ENCODE measurements at regions not wholly inside any gene's neighbourhood (a gene's known extent, or its start where the extent isn't known, plus 50 kb on each side); places are given as distances from the start of the nearest gene placed in this dataset.
"Not testable (repeated sequence)": the region's sequence is repeated elsewhere in the genome, so short reads cannot be mapped to it uniquely, and the experiment has no call there.

DNA sequence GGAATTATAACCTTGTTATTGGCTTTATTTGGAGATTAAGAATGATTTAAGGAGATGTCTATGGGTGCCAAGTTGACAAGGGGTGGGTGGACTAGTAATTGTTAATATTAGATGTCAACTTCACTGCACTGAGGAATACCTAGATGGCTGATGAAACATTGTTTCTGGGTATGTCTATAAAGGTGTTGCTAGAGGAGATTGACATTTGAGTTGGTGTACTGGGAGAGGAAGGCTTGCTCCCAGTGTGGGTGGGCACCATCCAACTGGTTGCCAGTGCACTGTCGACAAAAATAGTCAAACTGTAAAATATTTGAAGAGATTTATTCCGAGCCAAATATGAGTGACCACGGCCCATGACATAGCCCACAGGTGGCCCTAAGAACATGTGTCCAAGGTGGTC, 378.8 kb downstream of the NDFIP2 start:
- no peak for DNase-seq

DNA sequence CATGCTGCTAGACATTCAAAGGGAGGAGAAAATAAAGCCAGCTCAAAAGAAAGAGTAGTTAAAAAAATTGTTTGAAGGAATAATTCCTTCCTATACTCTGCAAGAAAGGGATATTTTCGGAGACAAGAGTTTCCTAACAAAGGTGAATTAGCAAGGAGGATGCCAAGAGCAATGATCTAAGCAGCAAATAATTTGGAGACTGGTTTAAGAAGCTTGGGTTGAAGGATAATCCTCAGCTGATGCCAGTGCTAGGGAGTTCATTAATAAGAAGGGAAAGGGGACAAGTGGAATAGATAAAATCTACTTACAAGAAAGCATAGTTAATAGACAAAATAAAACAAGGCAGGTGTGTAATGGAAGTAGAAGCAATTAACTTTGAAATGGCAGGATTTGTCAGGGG, 372.3 kb downstream of the NDFIP2 start:
- no peak for DNase-seq

DNA sequence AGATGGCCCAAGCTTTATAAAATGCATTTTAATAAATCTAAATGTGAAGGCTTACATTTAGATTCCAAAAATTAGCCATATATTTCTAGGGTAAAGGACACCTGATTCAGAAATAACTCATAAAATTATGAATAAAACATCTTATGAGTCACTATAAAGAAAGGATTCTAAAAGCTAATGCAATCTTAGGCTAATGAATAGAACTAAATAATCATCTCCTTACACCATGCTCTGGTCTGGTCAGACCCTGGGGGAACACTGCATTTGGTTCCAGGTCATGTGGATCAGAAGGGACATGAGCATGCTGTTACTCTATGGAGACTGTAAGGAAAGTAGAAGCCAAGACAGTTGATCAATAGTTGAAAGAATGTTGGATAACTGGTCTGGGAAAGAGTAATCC, 370.4 kb downstream of the NDFIP2 start:
- no peak for DNase-seq

GRCh38 chr13:79847882-79848592, 367.1 kb downstream of the NDFIP2 start:
- DNase-seq: no peak

DNA sequence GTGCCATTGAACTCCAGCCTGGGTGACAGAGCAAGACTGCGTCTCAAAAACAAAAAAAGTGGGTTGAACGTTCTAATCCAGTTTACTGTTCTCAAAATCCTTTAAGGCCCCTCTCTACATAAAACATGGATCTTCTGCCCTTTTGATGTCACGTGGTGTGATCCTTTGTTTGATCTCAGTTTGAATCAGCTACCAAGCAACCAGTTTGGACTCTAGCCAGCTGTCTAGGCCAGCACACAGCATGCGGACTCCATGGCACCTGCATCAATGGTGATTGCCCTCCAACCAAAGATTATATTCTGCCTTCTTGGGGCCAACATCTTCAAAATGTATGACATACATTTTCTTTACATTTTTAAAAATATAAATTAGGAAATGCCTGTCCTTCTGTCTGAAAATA, 365.4 kb downstream of the NDFIP2 start:
- no peak for DNase-seq

- DNase-seq: no peak
Measured at GRCh38 chr13:79837741-79838450, 356.9 kb downstream of the NDFIP2 start.

DNA sequence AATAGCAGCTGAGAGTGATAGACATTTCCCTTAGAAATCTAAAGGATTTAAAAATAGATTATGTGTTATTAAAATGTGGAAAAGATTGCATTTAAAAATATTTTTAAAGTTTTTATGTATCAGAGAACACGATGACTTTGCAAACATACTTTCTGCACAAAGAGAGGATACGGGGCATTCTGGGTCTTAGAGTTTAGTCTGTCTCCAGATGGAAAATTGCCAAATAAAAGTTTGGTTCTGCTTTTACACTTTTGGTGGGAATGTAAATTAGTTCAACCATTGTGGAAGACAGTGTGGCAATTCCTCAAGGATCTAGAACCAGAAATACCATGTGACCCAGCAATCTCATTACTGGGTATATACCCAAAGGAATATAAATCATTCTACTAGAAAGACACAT, 355.2 kb downstream of the NDFIP2 start:
- not testable (repeated sequence) for DNase-seq

- no peak for DNase-seq
Measured at GRCh38 chr13:79834876-79835275, 353.9 kb downstream of the NDFIP2 start.

DNA sequence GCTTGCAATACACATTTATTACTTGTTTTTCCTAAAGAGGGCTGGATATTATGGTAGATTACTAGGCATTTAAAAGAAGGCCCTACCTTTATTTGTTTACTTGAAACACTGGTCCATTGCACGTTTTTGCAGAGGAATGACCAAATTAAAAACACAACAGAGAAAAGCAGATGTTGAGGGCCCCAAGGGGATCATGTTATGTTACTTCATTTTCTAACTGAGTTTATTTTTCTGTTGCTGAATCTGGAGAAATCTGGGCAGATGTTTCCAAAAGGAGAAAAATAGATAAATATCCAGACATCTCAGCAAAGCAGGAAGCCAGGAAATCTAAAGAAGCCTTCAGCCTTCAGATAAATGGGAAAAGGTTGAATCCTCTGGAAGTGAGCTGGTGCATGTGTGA, 353.0 kb downstream of the NDFIP2 start:
- DNase-seq: no peak

GRCh38 chr13:79831556-79831955, 350.6 kb downstream of the NDFIP2 start:
- no peak for DNase-seq

DNA sequence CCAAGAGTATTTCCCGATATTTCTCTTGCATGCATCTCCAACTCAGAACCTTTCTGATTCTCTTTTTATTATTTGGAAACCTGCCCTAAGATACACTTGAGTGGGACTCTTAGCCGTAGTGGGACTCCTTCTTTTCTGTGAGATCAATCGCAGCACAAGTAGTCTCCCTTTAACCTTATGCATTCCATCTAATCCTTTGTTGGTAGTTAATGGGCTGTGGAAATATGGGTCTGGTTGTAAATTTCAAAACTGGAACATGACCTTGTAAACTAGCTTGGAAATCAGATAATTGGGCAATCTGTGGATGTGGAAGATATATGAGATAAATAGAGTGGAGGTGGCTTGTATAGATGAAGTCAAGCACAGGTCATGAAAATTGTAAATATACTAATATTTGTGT, 350.0 kb downstream of the NDFIP2 start:
- DNase-seq: no peak

GRCh38 chr13:79830426-79830825, 349.5 kb downstream of the NDFIP2 start:
- no peak for DNase-seq

GRCh38 chr13:79829880-79830279, 348.9 kb downstream of the NDFIP2 start:
- DNase-seq: no peak

DNA sequence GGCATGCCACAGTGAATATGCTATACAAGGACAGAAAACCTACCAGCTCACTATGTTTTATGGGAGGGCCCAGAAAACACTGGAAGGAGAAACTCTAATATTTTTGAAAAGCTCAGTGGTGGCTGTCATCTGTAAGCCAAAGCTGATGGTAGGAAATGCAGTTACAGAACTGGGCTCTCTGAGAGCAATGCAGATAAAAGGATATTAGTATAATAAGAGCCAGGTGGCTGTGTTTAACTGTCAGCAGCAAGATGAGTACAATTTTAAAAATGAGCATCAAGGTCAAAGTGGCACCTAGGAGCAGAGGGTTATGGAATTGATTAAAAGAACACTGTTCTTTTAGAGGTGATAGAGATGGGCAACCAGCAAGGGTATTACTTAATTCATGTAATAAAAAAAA, 345.0 kb downstream of the NDFIP2 start:
- DNase-seq: no peak

GRCh38 chr13:79815041-79815440, 334.1 kb downstream of the NDFIP2 start:
- no peak for DNase-seq

- DNase-seq: no peak
Measured at GRCh38 chr13:79812070-79812850, 331.3 kb downstream of the NDFIP2 start.

DNA sequence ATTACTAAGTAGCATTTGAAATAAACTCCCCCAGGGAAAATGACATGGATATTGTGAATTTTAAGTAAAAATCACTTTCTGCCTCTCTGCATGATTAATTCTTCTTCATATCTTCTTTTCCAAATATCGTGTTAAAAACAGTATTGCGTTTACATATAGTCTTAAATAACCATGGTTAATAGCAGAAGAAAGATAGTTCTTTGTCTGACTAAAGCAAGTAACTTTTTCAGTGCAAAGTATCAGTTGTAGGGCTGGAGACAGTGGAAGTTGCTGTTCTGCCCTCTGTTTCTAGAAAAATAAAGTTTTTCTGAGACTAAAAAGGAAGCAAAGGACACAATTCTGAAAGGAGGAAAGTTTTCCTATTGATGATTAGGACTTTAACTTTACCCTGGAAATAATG, 330.2 kb downstream of the NDFIP2 start:
- DNase-seq: no peak

DNA sequence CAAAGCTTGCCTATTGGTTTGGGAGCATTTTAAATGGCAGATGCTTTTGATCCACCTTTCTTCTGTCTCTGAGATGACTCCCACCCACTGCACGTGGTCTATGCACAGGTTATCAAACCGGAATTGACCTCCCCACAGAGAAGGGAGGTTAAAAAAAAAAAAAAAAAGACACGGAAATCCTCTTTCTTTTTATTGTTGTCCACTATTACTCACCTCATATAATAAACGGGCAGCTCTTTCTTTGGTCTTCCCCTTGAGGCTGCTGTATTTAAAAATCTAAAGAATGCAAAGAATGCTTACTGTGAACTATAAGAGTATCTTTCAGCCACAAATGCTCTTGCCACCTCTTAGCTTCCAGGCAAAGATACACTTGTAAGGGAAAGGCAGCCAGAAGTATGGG, 329.7 kb downstream of the NDFIP2 start:
- DNase-seq: no peak

- DNase-seq: no peak
Measured at GRCh38 chr13:79810018-79810417, 329.1 kb downstream of the NDFIP2 start.

DNA sequence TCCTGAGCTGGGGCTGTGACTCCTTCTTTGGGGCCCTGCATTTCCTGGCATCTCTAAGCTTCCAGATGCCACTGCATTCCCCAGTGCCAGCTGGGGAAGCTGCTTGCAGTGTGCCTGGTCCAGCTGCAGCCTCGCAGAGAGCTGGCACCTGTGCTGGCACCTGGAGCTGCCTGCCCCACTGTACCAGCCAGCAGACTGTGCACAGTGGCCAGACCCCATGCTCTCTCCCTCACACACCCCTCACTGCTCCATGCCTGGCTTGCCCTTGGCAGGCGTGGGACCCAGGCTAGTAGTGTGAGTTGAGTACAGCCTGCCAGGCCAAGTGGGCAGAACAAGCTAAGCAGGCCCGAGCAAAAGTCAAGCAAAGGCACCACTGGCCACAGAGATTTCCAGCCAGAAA, 327.5 kb downstream of the NDFIP2 start:
- DNase-seq: no peak

GRCh38 chr13:79807554-79807953, 326.6 kb downstream of the NDFIP2 start:
- no peak for DNase-seq

GRCh38 chr13:79806821-79807220, 325.9 kb downstream of the NDFIP2 start:
- no peak for DNase-seq

DNA sequence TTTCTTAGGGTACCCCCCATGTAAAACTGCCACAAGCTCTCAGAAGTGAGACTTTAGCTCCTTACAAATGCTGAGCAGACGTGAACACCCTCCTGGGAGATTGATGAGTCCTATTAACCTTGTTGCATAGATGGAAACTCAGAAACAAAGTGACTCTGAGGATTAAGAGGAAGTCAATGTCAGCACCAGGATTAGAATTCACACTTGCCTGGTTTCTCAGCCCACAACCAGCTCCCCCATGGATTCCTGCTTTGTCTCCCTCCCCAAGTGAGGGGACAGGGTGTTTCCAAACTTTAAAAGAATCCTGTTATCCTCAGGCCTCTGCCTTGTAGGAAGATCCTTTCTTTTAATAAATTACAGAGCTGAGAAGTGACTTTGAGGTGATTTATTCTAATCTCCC, 324.4 kb downstream of the NDFIP2 start:
- no peak for DNase-seq

- no peak for DNase-seq
Measured at GRCh38 chr13:79803989-79804388, 323.0 kb downstream of the NDFIP2 start.
